ENCODE measurements at regions not wholly inside any gene's neighbourhood (a gene's known extent, or its start where the extent isn't known, plus 50 kb on each side); places are given as distances from the start of the nearest gene placed in this dataset.

- no peak overlapping the region for H3K27ac ChIP-seq
- no peaks in the 10 kb centered on the region for H3K4me1 ChIP-seq
- H3K4me3 ChIP-seq = no peak overlapping the region
- ATAC-seq (no peak), DNase-seq (no peak)
- H3K9me3 ChIP-seq = no peaks in the 10 kb centered on the region
- intact Hi-C loops (cut with DNase I) = no loop called here
- TF ChIP-seq CTCF (IDR thresholded peaks at IDR 0.05) = no peak
- H3K27me3 ChIP-seq = no peaks in the 10 kb centered on the region
- no peaks in the 10 kb centered on the region for H3K36me3 ChIP-seq
Observed at GRCh38 chr9:18357321-18357720, 116.6 kb upstream of the ADAMTSL1 start.

- DNase-seq (no peak), ATAC-seq (no peak)
- no peak overlapping the region for H3K4me3 ChIP-seq
- TF ChIP-seq CTCF (IDR thresholded peaks at IDR 0.05) = no peak
- intact Hi-C loops (cut with DNase I) = no loop called here
- no peaks in the 10 kb centered on the region for H3K27me3 ChIP-seq
- no peak overlapping the region for H3K27ac ChIP-seq
- no peaks in the 10 kb centered on the region for H3K36me3 ChIP-seq
- no peaks in the 10 kb centered on the region for H3K9me3 ChIP-seq
- no peaks in the 10 kb centered on the region for H3K4me1 ChIP-seq
Observed at GRCh38 chr9:18358325-18358724, 115.6 kb upstream of the ADAMTSL1 start.

- TF ChIP-seq CTCF (IDR thresholded peaks at IDR 0.05) = no peak
- H3K27me3 ChIP-seq = no peaks in the 10 kb centered on the region
- ATAC-seq (no peak), DNase-seq (no peak)
- H3K36me3 ChIP-seq = no peaks in the 10 kb centered on the region
- H3K4me1 ChIP-seq = no peaks in the 10 kb centered on the region
- H3K4me3 ChIP-seq = no peak overlapping the region
- intact Hi-C loops (cut with DNase I) = no loop called here
- no peak overlapping the region for H3K27ac ChIP-seq
- no peaks in the 10 kb centered on the region for H3K9me3 ChIP-seq
Observed at GRCh38 chr9:18359335-18359734, 114.6 kb upstream of the ADAMTSL1 start.

GRCh38 chr9:18360005-18360404 lies 113.9 kb upstream of the ADAMTSL1 start:
- no peak for DNase-seq
- Histone ChIP-seq H3K4me3 (no peak overlapping the region), H3K9me3 (no peaks in the 10 kb centered on the region), H3K4me1 (no peaks in the 10 kb centered on the region), H3K36me3 (no peaks in the 10 kb centered on the region), H3K27me3 (no peaks in the 10 kb centered on the region), H3K27ac (no peak overlapping the region)
- no peak for ATAC-seq
- TF ChIP-seq CTCF (IDR thresholded peaks at IDR 0.05) = no peak
- intact Hi-C loops (cut with DNase I) = no loop called here

GRCh38 chr9:18361646-18362045 lies 112.3 kb upstream of the ADAMTSL1 start:
- DNase-seq (no peak), ATAC-seq (no peak)
- no peaks in the 10 kb centered on the region for H3K36me3 ChIP-seq
- TF ChIP-seq CTCF (IDR thresholded peaks at IDR 0.05) = no peak
- intact Hi-C loops (cut with DNase I) = no loop called here
- H3K4me3 ChIP-seq = no peak overlapping the region
- no peaks in the 10 kb centered on the region for H3K27me3 ChIP-seq
- no peak overlapping the region for H3K27ac ChIP-seq
- no peaks in the 10 kb centered on the region for H3K4me1 ChIP-seq
- no peaks in the 10 kb centered on the region for H3K9me3 ChIP-seq

- Histone ChIP-seq H3K4me1 (no peaks in the 10 kb centered on the region), H3K27ac (no peak overlapping the region), H3K36me3 (no peaks in the 10 kb centered on the region), H3K9me3 (no peaks in the 10 kb centered on the region), H3K4me3 (no peak overlapping the region), H3K27me3 (no peaks in the 10 kb centered on the region)
- intact Hi-C loops (cut with DNase I) = no loop called here
- ATAC-seq (no peak), DNase-seq (no peak)
- no peak for TF ChIP-seq CTCF (IDR thresholded peaks at IDR 0.05)
Observed at GRCh38 chr9:18362166-18362565, 111.8 kb upstream of the ADAMTSL1 start.
